HFF-Myc (cell line): ENCODE measurements at regions not wholly inside any gene's neighbourhood (a gene's known extent, or its start where the extent isn't known, plus 50 kb on each side); places are given as distances from the start of the nearest gene placed in this dataset.

Experiments
- DNase-seq: peaks from one replicate; pipeline ENCODE4 v3.0.0-alpha.2; 2011; ENCODE audit warnings: low read depth; ENCODE audit errors: extremely low read depth
- H3K4me3 ChIP-seq: replicated peaks from 2 replicates; pipeline ENCODE4 v1.5.1; 2011; ENCODE audit warnings: low read depth, mild to moderate bottlenecking, control low read depth, low read length
- TF ChIP-seq, protein P1 (sequence below): IDR thresholded peaks from 2 replicates; pipeline ENCODE4 v1.5.1; 2012; ENCODE audit warnings: mild to moderate bottlenecking, low read depth, low read length, control low read depth; ENCODE audit errors: missing control alignments

DNA sequence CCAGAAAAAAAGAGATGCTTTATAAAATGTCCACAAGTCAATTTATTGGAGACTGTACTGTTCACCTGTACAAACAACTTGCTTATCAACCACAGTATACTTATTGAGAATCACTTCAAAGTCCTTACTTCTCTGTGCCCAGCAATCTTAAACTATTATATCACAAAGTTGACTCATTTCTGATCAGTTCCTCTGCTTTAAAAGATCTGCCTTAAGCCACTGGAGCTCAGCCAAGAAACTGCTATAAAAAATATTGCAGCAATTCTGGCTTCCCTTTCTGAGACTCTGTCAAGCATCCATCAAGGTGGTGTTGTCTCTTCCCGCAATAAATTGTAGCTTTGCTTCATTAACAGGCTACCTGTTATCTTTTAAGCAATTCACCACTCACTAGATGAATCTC, 375.2 kb upstream of the SPHKAP start:
- TF ChIP-seq, protein P1, sequence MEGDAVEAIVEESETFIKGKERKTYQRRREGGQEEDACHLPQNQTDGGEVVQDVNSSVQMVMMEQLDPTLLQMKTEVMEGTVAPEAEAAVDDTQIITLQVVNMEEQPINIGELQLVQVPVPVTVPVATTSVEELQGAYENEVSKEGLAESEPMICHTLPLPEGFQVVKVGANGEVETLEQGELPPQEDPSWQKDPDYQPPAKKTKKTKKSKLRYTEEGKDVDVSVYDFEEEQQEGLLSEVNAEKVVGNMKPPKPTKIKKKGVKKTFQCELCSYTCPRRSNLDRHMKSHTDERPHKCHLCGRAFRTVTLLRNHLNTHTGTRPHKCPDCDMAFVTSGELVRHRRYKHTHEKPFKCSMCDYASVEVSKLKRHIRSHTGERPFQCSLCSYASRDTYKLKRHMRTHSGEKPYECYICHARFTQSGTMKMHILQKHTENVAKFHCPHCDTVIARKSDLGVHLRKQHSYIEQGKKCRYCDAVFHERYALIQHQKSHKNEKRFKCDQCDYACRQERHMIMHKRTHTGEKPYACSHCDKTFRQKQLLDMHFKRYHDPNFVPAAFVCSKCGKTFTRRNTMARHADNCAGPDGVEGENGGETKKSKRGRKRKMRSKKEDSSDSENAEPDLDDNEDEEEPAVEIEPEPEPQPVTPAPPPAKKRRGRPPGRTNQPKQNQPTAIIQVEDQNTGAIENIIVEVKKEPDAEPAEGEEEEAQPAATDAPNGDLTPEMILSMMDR = no peak
- no peak overlapping the region for H3K4me3 ChIP-seq
- DNase-seq = no peak

DNA sequence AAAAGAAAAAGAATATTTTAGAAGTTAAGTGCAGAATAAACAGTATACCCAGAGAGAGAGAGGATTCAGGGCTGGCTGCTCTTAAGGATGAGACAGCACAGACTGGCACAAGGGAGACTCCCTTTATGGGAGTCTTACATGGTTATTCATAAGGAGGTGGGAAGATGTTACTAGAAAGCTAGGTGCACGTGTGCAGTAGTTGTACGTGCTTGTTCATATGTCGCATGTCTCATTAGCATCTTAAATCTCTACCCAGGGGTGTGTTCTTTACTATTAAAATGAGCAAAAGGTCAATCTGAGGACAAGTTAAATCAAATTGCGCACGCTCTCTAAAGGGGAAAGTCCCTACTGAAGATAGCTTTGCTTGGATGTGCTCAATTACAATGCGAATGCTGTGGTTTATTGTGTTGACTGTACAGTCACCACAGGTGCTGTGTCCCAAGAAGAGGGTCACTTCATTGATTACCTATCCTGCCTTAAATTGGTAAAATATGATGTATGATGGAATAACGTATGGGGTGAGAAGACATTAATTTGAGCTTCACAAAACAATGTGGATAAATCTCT, 368.0 kb upstream of the SPHKAP start:
- no peak for DNase-seq
- TF ChIP-seq, protein P1 = no peak

GRCh38 chr2:228548230-228548629, 366.7 kb upstream of the SPHKAP start:
- TF ChIP-seq, protein P1 = no peak
- DNase-seq = no peak
- H3K4me3 ChIP-seq = no peak overlapping the region

More for the DNA sequence above, 368.0 kb upstream of the SPHKAP start:
- no peak overlapping the region for H3K4me3 ChIP-seq

GRCh38 chr2:228545748-228546145, 364.3 kb upstream of the SPHKAP start:
- TF ChIP-seq, protein P1 = no peak

GRCh38 chr2:228545041-228545747, 363.7 kb upstream of the SPHKAP start:
- no peak for DNase-seq
- TF ChIP-seq, protein P1 = no peak
- H3K4me3 ChIP-seq = no peak overlapping the region

More at GRCh38 chr2:228545748-228546145, 364.3 kb upstream of the SPHKAP start:
- H3K4me3 ChIP-seq = no peak overlapping the region
- DNase-seq = no peak

DNA sequence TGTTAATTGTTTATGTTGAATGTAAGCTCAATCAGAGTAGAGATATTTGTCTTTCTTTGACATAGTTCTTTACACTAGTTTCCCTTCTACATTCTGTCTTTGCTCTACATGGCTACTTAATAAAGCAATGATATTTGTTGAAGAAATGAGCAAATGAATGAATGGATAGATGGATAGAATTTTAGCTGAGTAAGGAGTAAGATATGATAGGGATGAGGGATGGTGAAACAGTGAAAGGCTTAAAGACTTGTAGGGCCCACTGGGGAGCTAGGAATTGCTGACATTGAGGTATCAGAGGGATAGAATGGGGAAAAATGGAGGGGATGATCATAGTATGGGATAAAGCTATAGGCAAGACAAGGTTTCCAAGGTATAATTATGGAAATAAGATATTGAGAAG, 361.6 kb upstream of the SPHKAP start:
- TF ChIP-seq, protein P1 = no peak
- DNase-seq = no peak
- no peak overlapping the region for H3K4me3 ChIP-seq
